HG02642 (cell line): ENCODE measurements at regions not wholly inside any gene's neighbourhood (a gene's known extent, or its start where the extent isn't known, plus 50 kb on each side); places are given as distances from the start of the nearest gene placed in this dataset.

Source experiments
- ATAC-seq: cut with Tn5 transposase; IDR thresholded peaks from one replicate; pipeline ENCODE4 v1.9.1; 2021; ENCODE audit warnings: mild to moderate bottlenecking; ENCODE audit not compliant: unreplicated experiment, poor library complexity

DNA sequence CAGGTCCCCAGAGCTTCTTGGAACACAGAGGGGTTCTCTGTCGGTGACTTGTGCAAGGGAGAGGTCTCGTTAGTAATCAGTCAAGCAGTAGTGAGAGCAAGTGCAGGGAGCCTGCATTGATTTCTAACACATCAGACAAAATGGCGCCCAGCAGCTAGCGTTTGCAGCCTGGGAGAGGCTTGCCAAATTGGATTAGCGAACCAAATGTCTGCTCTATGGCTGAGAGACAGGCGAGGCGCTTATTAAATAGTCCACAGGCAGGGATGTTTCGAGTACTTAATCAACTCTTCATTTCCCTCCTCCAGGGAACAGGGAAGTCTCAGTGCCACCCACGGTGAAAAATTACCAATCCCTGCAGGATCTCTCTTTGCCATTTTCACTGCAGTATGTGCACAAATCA is 131.4 kb upstream of the SHB start:
- ATAC-seq: no peak

DNA sequence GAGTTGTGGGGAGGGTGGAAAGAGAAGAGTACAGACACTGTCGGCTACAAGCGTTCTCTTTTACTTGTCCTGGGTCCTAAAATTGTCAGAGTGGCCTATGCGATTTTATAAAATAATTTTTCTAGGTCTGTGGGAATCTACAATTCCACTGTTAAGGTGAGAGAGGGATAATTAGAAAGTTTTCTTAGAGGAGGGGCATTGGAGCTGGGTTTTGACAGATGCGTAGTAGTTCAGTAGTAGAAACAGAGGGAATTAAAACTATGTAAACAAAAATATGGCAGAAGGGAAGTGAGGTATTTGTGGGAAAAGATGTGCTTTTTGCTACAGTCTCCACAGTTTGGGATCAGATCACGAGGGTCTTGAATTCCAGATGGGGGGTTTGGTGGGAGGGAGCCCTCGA is 129.1 kb upstream of the SHB start:
- ATAC-seq: no peak

- no peak for ATAC-seq
Measured at GRCh38 chr9:38196714-38197113, 127.7 kb upstream of the SHB start.

- no peak for ATAC-seq
Measured at GRCh38 chr9:38195737-38196161, 126.7 kb upstream of the SHB start.

- ATAC-seq: no peak
Measured at GRCh38 chr9:38194870-38195269, 125.8 kb upstream of the SHB start.

DNA sequence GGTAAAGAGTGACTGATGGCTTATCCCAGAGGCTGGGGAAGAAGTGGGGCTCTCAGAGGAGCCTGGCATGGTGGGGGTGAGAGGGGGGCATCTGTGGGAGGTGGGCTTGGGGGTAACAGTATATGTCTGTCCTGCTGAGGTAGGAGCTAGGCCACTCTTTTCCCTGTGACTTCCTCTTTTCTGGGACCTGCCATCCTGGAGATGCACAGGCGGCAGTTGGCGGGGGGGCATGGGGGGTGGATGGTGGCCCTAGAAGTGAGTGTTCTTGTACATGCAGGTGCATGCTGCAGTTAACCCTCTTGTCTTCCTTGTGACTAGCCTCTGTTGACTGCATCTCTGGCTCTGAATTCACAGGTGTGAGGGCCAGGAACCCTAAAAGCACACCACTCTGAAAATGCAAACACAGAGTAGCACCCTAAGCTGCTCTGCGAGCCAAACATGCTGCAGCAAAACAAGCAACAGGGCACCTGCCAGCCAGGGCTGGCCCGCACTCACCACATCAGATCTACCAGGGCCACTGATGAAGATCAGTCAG is 123.8 kb upstream of the SHB start:
- ATAC-seq: no peak

GRCh38 chr9:38186404-38187115 is 117.5 kb upstream of the SHB start:
- no peak for ATAC-seq

GRCh38 chr9:38185647-38186403 is 116.8 kb upstream of the SHB start:
- no peak for ATAC-seq

- no peak for ATAC-seq
Measured at GRCh38 chr9:38183994-38184568, 115.1 kb upstream of the SHB start.

DNA sequence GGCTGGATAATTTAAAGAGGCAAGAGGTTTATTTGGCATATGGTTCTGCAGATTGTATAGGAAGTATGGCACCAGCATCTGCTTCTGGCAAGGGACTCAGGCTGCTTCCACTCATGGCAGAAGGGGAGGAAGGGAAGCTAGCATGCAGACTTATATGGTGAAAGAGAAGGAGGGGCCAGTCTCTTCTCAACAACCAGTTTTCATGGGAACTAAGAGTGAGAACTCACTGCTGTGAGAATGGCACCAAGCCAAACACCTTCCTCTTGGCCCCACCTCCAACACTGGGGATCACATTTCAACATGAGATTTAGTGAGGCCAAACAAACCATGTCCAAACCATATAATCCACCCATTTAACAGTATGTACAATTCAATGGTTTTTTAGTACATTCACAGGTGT is 113.3 kb upstream of the SHB start:
- no peak for ATAC-seq

GRCh38 chr9:38181866-38182265 is 112.8 kb upstream of the SHB start:
- ATAC-seq: no peak

DNA sequence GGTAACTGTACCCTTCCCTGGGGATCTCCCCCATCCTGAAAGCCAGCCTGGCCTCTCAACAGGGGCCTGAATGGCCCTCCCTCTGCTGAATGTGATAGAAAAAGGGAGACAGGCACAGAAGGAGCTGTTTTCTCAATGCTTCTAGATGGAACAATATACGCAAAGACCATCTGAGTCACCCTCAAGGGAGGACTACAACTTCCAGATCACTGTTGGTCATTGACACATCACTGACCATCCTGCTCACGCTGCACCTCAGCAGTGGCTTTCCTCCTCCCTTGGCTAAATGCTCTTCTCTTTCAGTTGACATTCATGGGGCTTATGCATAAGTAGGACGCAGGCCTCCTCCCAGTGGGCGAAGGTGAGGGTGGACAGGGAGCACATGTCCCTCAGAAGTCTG is 112.2 kb upstream of the SHB start:
- no peak for ATAC-seq

- ATAC-seq: no peak
Measured at GRCh38 chr9:38180656-38181055, 111.6 kb upstream of the SHB start.

DNA sequence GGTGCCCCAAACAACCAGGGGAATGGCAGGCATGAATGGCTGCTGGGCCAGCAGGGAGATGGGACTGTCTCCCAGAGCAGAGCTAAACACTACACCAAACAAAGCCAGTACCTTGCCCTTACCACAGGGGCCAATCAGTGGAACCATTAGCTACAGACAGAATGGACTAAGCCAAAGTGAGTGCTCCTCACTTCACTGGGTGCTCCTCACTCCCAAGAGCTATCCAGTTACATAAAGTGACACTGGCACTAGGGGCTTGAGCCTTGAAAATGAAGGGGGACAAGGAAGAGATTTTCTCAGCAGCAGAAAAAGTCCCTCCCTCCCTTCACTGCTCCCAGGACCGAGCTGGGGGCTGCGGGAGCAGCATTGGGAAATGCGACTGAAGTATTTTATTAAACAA is 110.9 kb upstream of the SHB start:
- no peak for ATAC-seq

DNA sequence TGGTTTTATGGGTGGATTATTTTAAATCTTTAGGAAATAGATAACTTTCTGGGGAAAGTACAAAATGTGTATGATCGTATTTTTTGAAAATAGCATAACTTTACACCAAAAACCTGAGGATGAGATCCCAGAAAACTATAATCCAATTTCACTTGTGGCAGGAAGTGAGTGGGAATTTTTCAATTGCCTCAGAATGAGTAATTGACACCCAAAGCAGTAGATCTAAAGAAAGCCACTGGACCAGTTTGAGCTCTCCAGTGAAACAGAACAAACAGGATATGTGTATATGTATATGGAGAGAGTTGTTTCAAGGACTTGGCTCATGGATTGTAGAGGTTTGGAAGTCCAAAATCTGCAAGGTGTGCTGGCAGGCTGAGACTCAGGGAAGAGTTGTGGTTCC is 109.2 kb upstream of the SHB start:
- ATAC-seq: no peak

DNA sequence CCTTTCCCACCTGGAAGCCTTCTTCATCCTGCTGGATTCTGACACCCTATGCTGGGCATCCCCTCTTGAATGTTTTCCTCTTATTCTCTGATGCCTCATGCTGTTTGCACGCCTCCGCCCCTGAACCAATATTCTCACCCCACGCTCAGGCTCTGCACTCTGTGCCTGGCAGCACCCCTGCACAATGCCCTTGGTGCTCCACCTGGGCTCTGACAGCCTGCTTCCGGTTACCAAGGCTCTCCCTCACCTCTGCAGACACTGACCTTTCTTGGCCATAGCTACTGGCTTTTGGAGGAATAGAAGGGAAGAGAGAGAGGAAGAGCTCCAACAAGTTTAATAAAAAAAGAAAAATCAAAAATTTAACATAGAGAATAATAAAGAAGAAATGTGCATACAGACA is 108.7 kb upstream of the SHB start:
- no peak for ATAC-seq

DNA sequence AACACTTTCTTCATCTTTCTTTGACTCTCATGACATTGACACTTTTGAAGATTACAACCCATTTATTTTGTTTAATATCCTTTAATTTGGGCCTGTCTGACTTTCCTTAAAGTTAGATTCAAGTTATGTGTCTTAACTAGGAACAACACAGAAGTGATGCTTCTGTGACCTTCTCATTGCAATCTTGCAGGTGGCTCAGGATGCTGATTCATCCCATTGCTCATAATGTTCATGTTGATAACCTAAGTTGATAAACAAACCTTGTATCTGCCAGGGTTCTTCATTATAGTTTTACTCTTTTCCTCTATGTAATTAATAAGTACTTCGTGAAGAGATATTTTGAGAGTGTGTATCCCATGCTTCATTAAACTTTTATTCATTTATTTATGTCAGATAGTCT is 107.2 kb upstream of the SHB start:
- no peak for ATAC-seq

- no peak for ATAC-seq
Measured at GRCh38 chr9:38175423-38175822, 106.4 kb upstream of the SHB start.

DNA sequence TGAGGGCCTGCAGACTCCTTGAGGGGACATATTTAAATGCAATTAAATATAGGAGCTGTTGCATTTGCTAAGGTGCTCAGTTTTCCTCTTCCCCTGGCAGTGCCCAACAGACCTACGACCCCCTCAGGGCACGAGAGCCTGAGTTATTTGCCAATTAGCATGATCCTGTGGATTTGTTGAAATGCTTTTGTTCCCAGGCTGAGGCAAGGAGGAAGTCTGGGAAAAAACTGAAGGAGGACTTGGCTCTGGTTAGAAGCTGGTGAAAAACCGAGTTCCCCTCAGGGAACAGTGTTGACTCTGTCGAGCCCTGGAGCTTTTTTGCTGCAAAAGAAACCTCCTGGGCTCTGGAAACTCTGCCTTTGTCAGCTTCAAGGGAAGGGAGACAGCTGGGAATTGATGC is 103.6 kb upstream of the SHB start:
- ATAC-seq: no peak

DNA sequence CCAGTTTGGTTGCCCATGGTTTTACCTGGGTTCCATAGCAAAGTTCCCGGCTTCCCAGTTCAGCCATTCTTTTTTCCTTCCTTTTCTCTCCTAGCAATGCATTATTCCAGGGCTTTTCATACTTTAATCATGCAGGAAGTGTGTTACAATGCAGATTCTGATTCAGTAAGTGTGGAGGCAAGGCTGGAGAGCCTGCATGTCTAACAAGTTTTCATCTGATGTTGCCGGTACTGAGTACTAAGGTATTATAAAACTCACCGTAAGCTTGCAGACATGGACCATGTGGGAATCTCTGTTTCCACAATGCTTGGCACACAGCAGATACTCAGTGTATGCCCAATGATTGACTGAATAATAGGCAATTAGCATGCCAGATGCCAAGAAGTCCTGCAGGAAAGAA is 102.9 kb upstream of the SHB start:
- ATAC-seq: no peak

- no peak for ATAC-seq
Measured at GRCh38 chr9:38171538-38171884, 102.5 kb upstream of the SHB start.
